Stomach smooth muscle (tissue), 2 donors: ENCODE measurements at regions not wholly inside any gene's neighbourhood (a gene's known extent, or its start where the extent isn't known, plus 50 kb on each side); places are given as distances from the start of the nearest gene placed in this dataset.

ENCODE experiments used
- H3K27ac ChIP-seq: one replicate; pipeline ENCODE4 v1.7.0; 2013; ENCODE audit warnings: mild to moderate bottlenecking, low read length, inconsistent platforms
- H3K27me3 ChIP-seq, 2 donors: one replicate each; pipeline ENCODE4 v1.7.0; 2013; ENCODE audit warnings: low read length in 2 of 2; ENCODE audit not compliant: insufficient read depth in 2 of 2, control insufficient read depth in 1 of 2
- H3K36me3 ChIP-seq, 2 donors: one replicate each; pipeline ENCODE4 v1.7.0; 2013; ENCODE audit warnings: low read length in 2 of 2; ENCODE audit not compliant: control insufficient read depth in 2 of 2, insufficient read depth in 2 of 2
- H3K4me1 ChIP-seq: one replicate; pipeline ENCODE4 v1.7.0; 2013; ENCODE audit warnings: low read length; ENCODE audit not compliant: control insufficient read depth, insufficient read depth
- H3K4me3 ChIP-seq, 2 donors: one replicate each; pipeline ENCODE4 v1.7.0; 2013; ENCODE audit warnings: low read length in 2 of 2
- H3K9ac ChIP-seq, 2 donors: one replicate each; pipeline ENCODE4 v1.7.0; 2013; ENCODE audit warnings: low read length in 2 of 2, mild to moderate bottlenecking in 1 of 2
- H3K9me3 ChIP-seq, 2 donors: one replicate each; pipeline ENCODE4 v1.7.0; 2013; ENCODE audit warnings: low read length in 2 of 2; ENCODE audit not compliant: control insufficient read depth in 2 of 2
- donor health status: healthy.
- donor health status: Pancreatic carcinoma.

DNA sequence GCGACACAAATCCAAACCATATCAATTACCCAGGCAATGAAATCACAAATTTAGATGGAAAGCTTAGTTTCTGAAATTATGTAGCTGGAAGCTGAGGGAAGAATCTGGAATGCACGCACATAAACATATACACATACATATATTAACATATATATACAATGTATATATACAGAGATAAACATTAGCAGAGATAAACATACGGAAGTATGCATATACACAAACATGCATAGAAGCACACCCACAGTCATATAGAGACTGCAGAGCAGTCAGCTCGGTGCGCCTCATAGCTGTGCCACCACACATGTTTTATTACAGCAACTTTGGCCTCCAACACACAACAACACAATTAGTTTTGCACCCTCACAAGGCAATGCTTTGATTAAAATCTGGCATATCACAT, 288.1 kb downstream of the TEX29 start:
- H3K9me3 ChIP-seq = no peaks in the 10 kb centered on the region
- no peak overlapping the region for H3K27ac ChIP-seq
- H3K27me3 ChIP-seq = peaks cover 4 to 5% of the 10 kb centered on the region in 2 donors
- no peaks in the 10 kb centered on the region for H3K36me3 ChIP-seq
- H3K4me3 ChIP-seq = no peak overlapping the region
- H3K9ac ChIP-seq = no peak overlapping the region
- H3K4me1 ChIP-seq = no peaks in the 10 kb centered on the region

DNA sequence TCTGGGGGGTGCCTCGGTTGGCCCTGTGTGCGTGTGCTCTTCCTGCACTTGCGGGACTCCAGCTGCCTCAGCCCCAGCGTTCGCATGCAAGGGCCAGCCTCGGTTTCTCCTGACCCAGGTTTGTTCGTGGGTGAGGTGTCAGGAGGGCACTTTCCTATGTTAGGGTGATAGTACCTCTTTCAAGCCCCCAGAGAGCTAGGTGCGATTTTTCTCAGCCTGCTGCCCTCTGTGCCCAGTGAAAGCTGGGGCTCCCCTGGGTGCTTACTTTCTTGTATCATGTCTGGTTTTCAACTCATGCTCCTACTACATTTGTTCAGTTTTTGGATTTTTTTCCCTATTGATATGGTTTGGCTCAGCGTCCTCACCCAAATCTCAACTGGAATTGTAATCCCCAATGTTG, 289.2 kb downstream of the TEX29 start:
- Histone ChIP-seq H3K27ac (no peak overlapping the region), H3K9ac (no peak overlapping the region), H3K36me3 (no peaks in the 10 kb centered on the region), H3K4me1 (no peaks in the 10 kb centered on the region), H3K4me3 (no peak overlapping the region), H3K27me3 (peaks cover 4 to 7% of the 10 kb centered on the region in 2 donors), H3K9me3 (no peaks in the 10 kb centered on the region)

DNA sequence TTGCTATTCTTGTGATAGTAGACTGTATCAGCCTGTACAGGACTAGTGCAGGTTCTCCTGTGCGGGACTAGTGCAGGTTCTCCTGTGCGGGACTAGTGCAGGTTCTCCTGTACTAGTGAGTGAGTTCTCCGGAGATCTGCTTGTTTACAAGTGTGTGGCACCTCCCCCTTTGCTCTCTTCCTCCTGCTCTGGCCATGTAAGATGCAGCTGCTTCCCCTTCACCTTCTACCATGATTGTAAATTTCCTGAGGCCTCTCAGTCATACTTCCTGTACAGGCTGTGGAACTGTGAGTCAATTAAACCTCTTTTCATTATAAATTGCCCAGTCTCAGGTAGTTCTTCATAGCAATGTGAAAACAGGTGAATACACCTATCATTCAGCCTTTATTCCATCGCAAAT, 289.6 kb downstream of the TEX29 start:
- Histone ChIP-seq H3K36me3 (no peaks in the 10 kb centered on the region), H3K27me3 (peaks cover 4 to 7% of the 10 kb centered on the region in 2 donors), H3K4me3 (no peak overlapping the region), H3K9ac (no peak overlapping the region), H3K9me3 (no peaks in the 10 kb centered on the region), H3K4me1 (no peaks in the 10 kb centered on the region), H3K27ac (no peak overlapping the region)

DNA sequence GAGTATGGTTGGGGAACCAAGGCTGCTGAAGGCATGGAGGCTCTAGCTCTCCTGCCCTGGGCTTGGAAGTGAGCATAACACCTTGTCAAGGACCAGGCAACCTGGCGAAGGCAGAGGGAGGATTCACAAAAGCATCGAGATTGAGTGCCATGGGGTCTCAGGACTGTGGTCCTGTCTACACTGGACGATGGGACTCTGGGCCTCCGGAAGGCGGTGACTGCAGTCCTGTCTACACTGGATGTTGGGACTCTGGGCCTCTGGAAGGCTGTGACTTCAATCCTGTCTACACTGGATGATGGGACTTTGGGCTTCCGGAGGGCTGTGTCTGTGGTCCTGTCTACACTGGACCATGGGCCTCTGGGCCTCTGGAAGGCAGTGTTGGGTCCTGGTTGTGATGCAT, 290.4 kb downstream of the TEX29 start:
- no peaks in the 10 kb centered on the region for H3K9me3 ChIP-seq
- peaks cover 4 to 9% of the 10 kb centered on the region in 2 donors for H3K27me3 ChIP-seq
- H3K4me3 ChIP-seq = no peak overlapping the region
- H3K27ac ChIP-seq = no peak overlapping the region
- H3K4me1 ChIP-seq = no peaks in the 10 kb centered on the region
- H3K9ac ChIP-seq = no peak overlapping the region
- H3K36me3 ChIP-seq = no peaks in the 10 kb centered on the region

DNA sequence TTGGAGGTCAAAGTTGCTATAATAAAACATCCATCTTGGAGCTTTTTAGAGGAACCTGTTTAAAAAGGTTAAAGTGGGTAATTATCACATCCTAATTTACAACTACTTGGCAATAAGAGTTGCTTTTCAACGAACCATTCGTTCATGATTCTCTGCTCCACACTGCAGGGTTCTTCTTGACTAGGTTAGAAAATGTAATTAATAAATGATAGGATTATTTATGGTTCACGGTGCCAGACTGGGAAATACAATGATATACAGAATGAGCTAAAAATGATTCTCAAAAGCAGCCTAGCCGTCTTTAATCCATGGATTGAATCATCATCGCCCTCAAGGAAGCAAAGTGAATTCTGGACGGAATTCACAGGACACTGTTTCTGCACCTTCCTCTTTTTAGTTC, 291.2 kb downstream of the TEX29 start:
- Histone ChIP-seq H3K27ac (no peak overlapping the region), H3K4me1 (no peaks in the 10 kb centered on the region), H3K4me3 (no peak overlapping the region), H3K27me3 (peaks cover 4 to 9% of the 10 kb centered on the region in 2 donors), H3K9ac (no peak overlapping the region), H3K9me3 (no peaks in the 10 kb centered on the region), H3K36me3 (no peaks in the 10 kb centered on the region)

DNA sequence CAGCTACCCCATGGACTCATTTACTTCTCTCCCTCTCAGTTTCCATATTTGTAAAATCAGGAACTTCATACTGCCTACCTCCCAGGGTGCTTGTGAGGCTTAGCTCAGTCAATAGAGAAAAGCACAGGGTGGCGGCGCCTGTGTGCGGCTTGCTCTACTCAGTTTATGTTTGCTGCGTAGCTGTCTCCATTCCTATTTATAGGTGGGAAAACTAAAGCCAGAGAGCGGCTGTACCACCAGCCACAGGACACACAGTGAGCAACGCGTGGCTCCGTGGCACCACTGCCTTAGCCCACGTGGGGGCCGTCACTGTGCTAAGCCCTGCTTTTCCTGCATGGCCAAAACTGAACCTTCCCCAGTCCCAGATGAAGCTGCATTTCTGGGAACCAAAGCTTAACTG, 292.4 kb downstream of the TEX29 start:
- Histone ChIP-seq H3K36me3 (no peaks in the 10 kb centered on the region), H3K27ac (no peak overlapping the region), H3K27me3 (peaks cover 4 to 9% of the 10 kb centered on the region in 2 donors), H3K9me3 (no peaks in the 10 kb centered on the region), H3K4me1 (no peaks in the 10 kb centered on the region), H3K9ac (no peak overlapping the region), H3K4me3 (no peak overlapping the region)

DNA sequence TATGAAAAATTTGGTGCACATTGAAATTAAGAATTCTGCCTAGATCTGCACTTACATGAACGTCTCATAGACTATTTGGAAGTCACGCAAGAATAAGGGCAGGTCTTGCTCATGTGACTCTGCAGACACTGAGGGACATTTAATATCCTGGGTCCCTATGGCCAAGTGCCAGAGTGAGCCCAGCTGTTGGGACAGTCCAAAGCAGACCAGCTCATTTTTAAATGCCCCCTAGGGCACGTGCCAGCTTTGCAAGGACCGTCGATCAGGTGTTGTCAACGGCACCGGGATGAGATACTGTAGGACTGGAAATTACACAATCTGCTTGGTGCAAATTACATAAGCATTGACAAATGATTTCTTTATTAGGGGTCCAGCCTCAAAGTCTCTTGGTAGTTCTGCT, 293.6 kb downstream of the TEX29 start:
- no peaks in the 10 kb centered on the region for H3K4me1 ChIP-seq
- H3K36me3 ChIP-seq = no peaks in the 10 kb centered on the region
- no peak overlapping the region for H3K4me3 ChIP-seq
- no peak overlapping the region for H3K27ac ChIP-seq
- peaks cover 4 to 9% of the 10 kb centered on the region in 2 donors for H3K27me3 ChIP-seq
- no peaks in the 10 kb centered on the region for H3K9me3 ChIP-seq
- no peak overlapping the region for H3K9ac ChIP-seq

DNA sequence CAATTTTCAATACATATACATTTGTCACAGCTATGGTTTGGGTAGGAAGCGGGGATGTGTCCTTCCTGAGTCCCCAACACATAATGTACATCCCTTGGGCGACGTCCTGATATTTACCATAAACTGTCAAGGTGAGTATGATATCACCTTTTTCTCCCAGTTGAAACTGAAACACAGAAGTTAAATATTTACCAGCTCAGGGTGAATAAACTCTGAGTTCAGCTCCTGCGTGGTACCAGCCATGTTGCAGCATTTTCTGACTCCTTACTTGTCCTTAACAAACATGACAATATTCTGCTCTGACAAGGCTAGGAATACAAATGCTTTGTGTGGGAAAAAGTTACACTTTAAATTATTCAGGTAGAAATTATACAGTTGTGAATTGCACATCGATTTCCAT, 294.2 kb downstream of the TEX29 start:
- Histone ChIP-seq H3K9ac (no peak overlapping the region), H3K4me1 (no peaks in the 10 kb centered on the region), H3K9me3 (no peaks in the 10 kb centered on the region), H3K27me3 (peaks cover 4 to 9% of the 10 kb centered on the region in 2 donors), H3K27ac (no peak overlapping the region), H3K4me3 (no peak overlapping the region), H3K36me3 (no peaks in the 10 kb centered on the region)

DNA sequence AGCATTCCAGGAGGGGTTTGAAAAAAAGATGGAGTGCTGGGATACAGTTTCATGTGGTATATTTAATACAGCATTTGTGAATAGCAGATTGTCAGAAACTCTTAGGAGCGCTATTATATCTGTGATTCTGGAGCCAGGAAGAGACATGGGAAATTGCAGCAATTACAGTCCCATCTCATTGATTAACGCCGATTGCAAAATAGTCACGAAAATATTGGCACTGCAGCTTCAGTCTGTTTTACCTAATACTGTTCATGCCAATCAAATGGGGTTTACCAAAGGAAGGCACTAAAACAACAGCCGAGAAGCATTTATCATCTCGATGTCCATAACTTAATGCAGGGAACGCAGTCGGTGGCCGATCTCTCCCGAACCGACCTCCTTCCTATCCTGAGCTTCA, 295.8 kb downstream of the TEX29 start:
- Histone ChIP-seq H3K9me3 (no peaks in the 10 kb centered on the region), H3K4me3 (no peak overlapping the region), H3K27ac (no peak overlapping the region)

DNA sequence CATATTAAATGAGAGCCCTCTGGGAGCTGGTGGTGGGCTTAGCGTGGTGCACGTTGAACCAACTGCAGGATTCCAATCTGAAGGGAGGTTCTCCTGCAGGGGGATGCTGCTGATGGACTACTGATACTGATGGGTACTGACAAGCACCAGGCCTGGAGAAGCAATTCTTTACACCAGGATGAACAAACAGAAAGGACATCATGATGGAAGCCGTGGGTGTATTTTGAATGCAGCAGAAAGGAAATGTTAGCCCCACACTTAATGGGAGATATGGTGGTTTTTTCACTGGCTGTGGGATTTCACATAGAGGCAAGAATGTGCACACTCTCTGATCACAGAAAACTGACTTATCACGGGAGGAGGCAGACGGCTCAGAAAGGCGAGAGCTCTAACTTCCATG, 299.7 kb downstream of the TEX29 start:
- Histone ChIP-seq H3K27ac (no peak overlapping the region), H3K36me3 (no peaks in the 10 kb centered on the region), H3K9ac (no peak overlapping the region), H3K27me3 (peaks cover 0 to 10% of the 10 kb centered on the region in 2 donors), H3K4me3 (no peak overlapping the region), H3K4me1 (no peaks in the 10 kb centered on the region), H3K9me3 (no peaks in the 10 kb centered on the region)

More for the DNA sequence above, 295.8 kb downstream of the TEX29 start:
- Histone ChIP-seq H3K9ac (no peak overlapping the region), H3K27me3 (peaks cover 0 to 12% of the 10 kb centered on the region in 2 donors), H3K36me3 (no peaks in the 10 kb centered on the region), H3K4me1 (no peaks in the 10 kb centered on the region)

DNA sequence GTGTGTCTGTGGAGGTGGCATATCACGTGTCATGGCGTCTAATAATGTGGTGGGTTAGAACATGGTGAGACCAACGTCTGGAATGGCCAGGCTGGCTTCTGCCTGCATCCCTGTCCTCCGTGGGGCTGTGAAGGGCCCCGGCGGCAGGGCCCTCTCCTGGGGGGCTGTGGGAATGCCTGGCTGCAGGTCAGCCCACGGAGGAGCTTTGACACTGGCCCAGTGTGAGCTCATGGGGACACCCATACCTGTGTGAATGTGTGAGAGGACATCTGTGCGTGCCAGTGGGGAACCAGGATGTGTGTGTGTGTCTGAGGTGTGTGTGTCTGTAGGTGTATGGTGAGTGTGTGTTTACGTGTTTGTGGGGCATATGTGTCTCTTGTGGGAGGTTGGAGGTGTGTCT, 300.1 kb downstream of the TEX29 start:
- no peak overlapping the region for H3K27ac ChIP-seq

More for the DNA sequence above, 300.1 kb downstream of the TEX29 start:
- Histone ChIP-seq H3K36me3 (no peaks in the 10 kb centered on the region), H3K4me1 (no peaks in the 10 kb centered on the region), H3K27me3 (peaks cover 0 to 9% of the 10 kb centered on the region in 2 donors), H3K9me3 (no peaks in the 10 kb centered on the region), H3K4me3 (no peak overlapping the region), H3K9ac (no peak overlapping the region)
